Gastrocnemius medialis (tissue), 4 donors: ENCODE measurements at regions not wholly inside any gene's neighbourhood (a gene's known extent, or its start where the extent isn't known, plus 50 kb on each side); places are given as distances from the start of the nearest gene placed in this dataset.

Experiments used
- POLR2A ChIP-seq, 2 donors: fragments of 450-650 bp; IDR thresholded peaks; one replicate each; pipeline ENCODE4 v1.6.1; 2017; ENCODE audit warnings: antibody characterized with exemption in 2 of 2, mild to moderate bottlenecking in 2 of 2, moderate library complexity in 2 of 2
- TF ChIP-seq, protein P1 (sequence below), 5 experiments: fragments of 450-650 bp in 3 of 5; fragments of 200-600 bp in 2 of 5; sonication (generic) in 2 of 5; IDR thresholded peaks in 4 of 5; conservative IDR thresholded peaks in 1 of 5; 1 replicate in 4 of 5; 2 replicates in 1 of 5; pipeline ENCODE4 v1.5.1; 2016 to 2019; ENCODE audit warnings: antibody characterized with exemption in 5 of 5, mild to moderate bottlenecking in 3 of 5, moderate library complexity in 3 of 5

DNA sequence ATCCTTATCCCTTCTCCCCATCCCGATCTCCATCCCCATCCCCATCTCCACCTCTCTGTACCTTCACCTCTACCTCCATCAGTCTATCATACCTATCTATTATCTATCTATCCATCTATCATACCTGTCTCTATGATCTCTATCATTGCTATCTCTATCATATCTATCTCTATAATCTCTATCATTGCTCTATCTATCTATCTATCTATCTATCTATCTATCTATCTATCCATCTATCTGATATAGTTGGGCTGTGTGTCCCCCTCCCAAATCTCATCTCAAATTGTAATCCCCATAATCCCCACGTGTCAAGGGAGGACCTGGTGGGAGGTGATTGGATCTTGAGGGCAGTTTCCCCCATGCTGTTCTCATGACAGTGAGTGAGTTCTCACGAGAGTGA, 97.9 kb upstream of the PAXBP1 start:
- TF ChIP-seq, protein P1, sequence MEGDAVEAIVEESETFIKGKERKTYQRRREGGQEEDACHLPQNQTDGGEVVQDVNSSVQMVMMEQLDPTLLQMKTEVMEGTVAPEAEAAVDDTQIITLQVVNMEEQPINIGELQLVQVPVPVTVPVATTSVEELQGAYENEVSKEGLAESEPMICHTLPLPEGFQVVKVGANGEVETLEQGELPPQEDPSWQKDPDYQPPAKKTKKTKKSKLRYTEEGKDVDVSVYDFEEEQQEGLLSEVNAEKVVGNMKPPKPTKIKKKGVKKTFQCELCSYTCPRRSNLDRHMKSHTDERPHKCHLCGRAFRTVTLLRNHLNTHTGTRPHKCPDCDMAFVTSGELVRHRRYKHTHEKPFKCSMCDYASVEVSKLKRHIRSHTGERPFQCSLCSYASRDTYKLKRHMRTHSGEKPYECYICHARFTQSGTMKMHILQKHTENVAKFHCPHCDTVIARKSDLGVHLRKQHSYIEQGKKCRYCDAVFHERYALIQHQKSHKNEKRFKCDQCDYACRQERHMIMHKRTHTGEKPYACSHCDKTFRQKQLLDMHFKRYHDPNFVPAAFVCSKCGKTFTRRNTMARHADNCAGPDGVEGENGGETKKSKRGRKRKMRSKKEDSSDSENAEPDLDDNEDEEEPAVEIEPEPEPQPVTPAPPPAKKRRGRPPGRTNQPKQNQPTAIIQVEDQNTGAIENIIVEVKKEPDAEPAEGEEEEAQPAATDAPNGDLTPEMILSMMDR (IDR thresholded peaks at IDR 0.05 in 4 of 5, conservative IDR thresholded peaks at IDR 0.05 in 1 of 5): no peak
- TF ChIP-seq POLR2A (IDR thresholded peaks at IDR 0.05): no peak
